GM23248 (cell line): ENCODE measurements at regions not wholly inside any gene's neighbourhood (a gene's known extent, or its start where the extent isn't known, plus 50 kb on each side); places are given as distances from the start of the nearest gene placed in this dataset.
"Not testable (repeated sequence)": the region's sequence is repeated elsewhere in the genome, so short reads cannot be mapped to it uniquely, and the experiment has no call there.

Experiments used
- DNase-seq: peaks from one replicate; pipeline ENCODE4 v3.0.0-alpha.2; 2015
- H2AFZ ChIP-seq: fragments of 200-600 bp; sonication (generic); 2 replicates; pipeline ENCODE4 v1.6.1; 2016; ENCODE audit warnings: antibody characterized with exemption
- H3F3A ChIP-seq: fragments of 200-600 bp; sonication (generic); 2 replicates; pipeline ENCODE4 v1.6.1; 2016; ENCODE audit warnings: mild to moderate bottlenecking, antibody characterized with exemption, mixed run types; ENCODE audit not compliant: insufficient read depth
- H3K27ac ChIP-seq: fragments of 200-600 bp; sonication (generic); 2 replicates; pipeline ENCODE4 v1.5.1; 2016; ENCODE audit warnings: mild to moderate bottlenecking
- H3K27me3 ChIP-seq: fragments of 200-600 bp; sonication (generic); replicated peaks from 2 replicates; pipeline ENCODE4 v1.6.1; 2016; ENCODE audit warnings: mild to moderate bottlenecking; ENCODE audit not compliant: insufficient read depth
- H3K36me3 ChIP-seq: fragments of 200-600 bp; sonication (generic); 2 replicates; pipeline ENCODE4 v1.6.1; 2016; ENCODE audit warnings: low read depth, mild to moderate bottlenecking
- H3K4me1 ChIP-seq: fragments of 200-600 bp; sonication (generic); 2 replicates; pipeline ENCODE4 v1.6.1; 2016; ENCODE audit warnings: mild to moderate bottlenecking; ENCODE audit not compliant: insufficient read depth
- H3K4me2 ChIP-seq: fragments of 200-600 bp; sonication (generic); one replicate; pipeline ENCODE4 v1.6.1; 2016; ENCODE audit warnings: mild to moderate bottlenecking; ENCODE audit not compliant: unreplicated experiment
- H3K4me3 ChIP-seq: fragments of 200-600 bp; sonication (generic); 2 replicates; pipeline ENCODE4 v1.5.1; 2016; ENCODE audit warnings: mild to moderate bottlenecking
- H3K79me2 ChIP-seq: fragments of 200-600 bp; sonication (generic); 2 replicates; pipeline ENCODE4 v1.6.1; 2016; ENCODE audit warnings: mild to moderate bottlenecking; ENCODE audit not compliant: insufficient read depth
- H3K9ac ChIP-seq: fragments of 200-600 bp; sonication (generic); 2 replicates; pipeline ENCODE4 v1.6.1; 2016; ENCODE audit warnings: mild to moderate bottlenecking
- H3K9me2 ChIP-seq: fragments of 200-600 bp; sonication (generic); 2 replicates; pipeline ENCODE4 v1.6.1; 2016; ENCODE audit warnings: mixed run types, mild to moderate bottlenecking, moderate library complexity; ENCODE audit not compliant: insufficient read depth
- H3K9me3 ChIP-seq: fragments of 200-600 bp; sonication (generic); one replicate; pipeline ENCODE4 v1.6.1; 2017; ENCODE audit warnings: low read depth
- H4K20me1 ChIP-seq: fragments of 200-600 bp; sonication (generic); 2 replicates; pipeline ENCODE4 v1.6.0; 2016; ENCODE audit not compliant: insufficient read depth
- EZH2 ChIP-seq: fragments of 200-600 bp; sonication (generic); IDR thresholded peaks from 2 replicates; pipeline ENCODE4 v1.6.1; 2018; ENCODE audit warnings: antibody characterized with exemption, mild to moderate bottlenecking; ENCODE audit not compliant: insufficient read depth, poor library complexity, severe bottlenecking
- EZH2phosphoT487 ChIP-seq: fragments of 200-600 bp; sonication (generic); IDR thresholded peaks from 2 replicates; pipeline ENCODE4 v1.6.1; 2018; ENCODE audit warnings: antibody characterized with exemption, moderate library complexity, mild to moderate bottlenecking, low read depth; ENCODE audit not compliant: insufficient read depth
- WGBS, 2 experiments: methylation state at CpG; one replicate each; pipeline ENCODE4 v1.1.6; 2015 to 2017; ENCODE audit warnings: low lambda C conversion rate in 2 of 2, low coverage in 1 of 2; ENCODE audit errors: missing lambda C conversion rate in 2 of 2; 5-methylcytosine and 5-hydroxymethylcytosine counted together
- in situ Hi-C: fragments of 300-500 bp; cut with MboI; formaldehyde crosslinking; loops from 2 replicates; pipeline ENCODE4 v1.15.0; 2020

GRCh38 chr3:110430146-110430545 lies 641.5 kb upstream of the NECTIN3 start:
- Histone ChIP-seq H3K9me2 (no peaks in the 10 kb centered on the region), H3K27ac (no peak overlapping the region), H3K36me3 (no peaks in the 10 kb centered on the region), H3K4me2 (no peak overlapping the region), H2AFZ (no peak overlapping the region; the same call in 1 of the 2 replicates), H3K4me3 (no peak overlapping the region), H3F3A (no peaks in the 10 kb centered on the region), H3K27me3 (no peaks in the 10 kb centered on the region), H4K20me1 (no peaks in the 10 kb centered on the region), H3K79me2 (no peaks in the 10 kb centered on the region), H3K4me1 (no peaks in the 10 kb centered on the region), H3K9ac (no peak overlapping the region), H3K9me3 (no peaks in the 10 kb centered on the region)
- WGBS, 2 experiments = 14 to 21% methylated on average over 1 of the region's 1 CpG
- DNase-seq = peak; percentile 14
- TF ChIP-seq EZH2phosphoT487 (no peak), EZH2 (no peak)
- in situ Hi-C loops = no loop called here

- H2AFZ ChIP-seq = no peak overlapping the region
- H3K4me2 ChIP-seq = no peak overlapping the region
- DNase-seq = no peak
Observed at GRCh38 chr3:110436209-110436608, 635.4 kb upstream of the NECTIN3 start.

GRCh38 chr3:110440066-110440653 lies 631.5 kb upstream of the NECTIN3 start:
- in situ Hi-C loops, H2AFZ ChIP-seq, H3K9ac ChIP-seq, H3K27ac ChIP-seq, H3K9me3 ChIP-seq, H3K4me1 ChIP-seq, H3K27me3 ChIP-seq, H3K4me2 ChIP-seq, H3K9me2 ChIP-seq, DNase-seq, H3K4me3 ChIP-seq, H3K36me3 ChIP-seq, H3K79me2 ChIP-seq, H4K20me1 ChIP-seq, H3F3A ChIP-seq: not testable (repeated sequence)
- 86 to 90% methylated on average over 29 to 30 of the region's 30 CpGs for WGBS, 2 experiments

More at GRCh38 chr3:110436209-110436608, 635.4 kb upstream of the NECTIN3 start:
- Histone ChIP-seq H3K4me3 (no peak overlapping the region), H3K36me3 (no peaks in the 10 kb centered on the region), H4K20me1 (no peaks in the 10 kb centered on the region), H3K4me1 (no peaks in the 10 kb centered on the region), H3K27me3 (no peaks in the 10 kb centered on the region), H3K9ac (no peak overlapping the region), H3K9me2 (no peaks in the 10 kb centered on the region), H3K79me2 (no peaks in the 10 kb centered on the region), H3K27ac (no peak overlapping the region), H3F3A (no peaks in the 10 kb centered on the region), H3K9me3 (no peaks in the 10 kb centered on the region)
- WGBS, 2 experiments = 89 to 94% methylated on average over 3 of the region's 3 CpGs
- in situ Hi-C loops = no loop called here
- no peak for TF ChIP-seq EZH2
- TF ChIP-seq EZH2phosphoT487 = no peak

- Histone ChIP-seq H2AFZ (no peak overlapping the region), H3K27me3 (no peaks in the 10 kb centered on the region), H3K4me1 (no peaks in the 10 kb centered on the region), H4K20me1 (no peaks in the 10 kb centered on the region), H3K9ac (no peak overlapping the region), H3K9me2 (no peaks in the 10 kb centered on the region), H3K79me2 (no peaks in the 10 kb centered on the region), H3K4me2 (no peak overlapping the region), H3K9me3 (no peaks in the 10 kb centered on the region), H3K4me3 (no peak overlapping the region), H3F3A (no peaks in the 10 kb centered on the region), H3K27ac (no peak overlapping the region), H3K36me3 (no peaks in the 10 kb centered on the region)
- in situ Hi-C loops = no loop called here
- no peak for DNase-seq
- WGBS, 2 experiments = 91 to 95% methylated on average over 4 of the region's 4 CpGs
- TF ChIP-seq EZH2phosphoT487 = no peak
- no peak for TF ChIP-seq EZH2
Observed at GRCh38 chr3:110454066-110454465, 617.5 kb upstream of the NECTIN3 start.

GRCh38 chr3:110456001-110456400 lies 615.6 kb upstream of the NECTIN3 start:
- H4K20me1 ChIP-seq = no peaks in the 10 kb centered on the region
- no peaks in the 10 kb centered on the region for H3K79me2 ChIP-seq
- H3K4me3 ChIP-seq = no peak overlapping the region
- H3K27ac ChIP-seq = no peak overlapping the region
- no peak overlapping the region for H3K9ac ChIP-seq
- no peak overlapping the region for H3K4me2 ChIP-seq
- no peaks in the 10 kb centered on the region for H3K36me3 ChIP-seq
- no peak for DNase-seq
- in situ Hi-C loops = no loop called here
- H2AFZ ChIP-seq = no peak overlapping the region
- no peaks in the 10 kb centered on the region for H3F3A ChIP-seq
- H3K4me1 ChIP-seq = no peaks in the 10 kb centered on the region
- 82 to 85% methylated on average over 2 of the region's 2 CpGs for WGBS, 2 experiments
- no peaks in the 10 kb centered on the region for H3K27me3 ChIP-seq
- no peak for TF ChIP-seq EZH2phosphoT487
- TF ChIP-seq EZH2 = no peak
- H3K9me3 ChIP-seq = no peaks in the 10 kb centered on the region
- no peaks in the 10 kb centered on the region for H3K9me2 ChIP-seq
